GM12874 (cell line): ENCODE measurements at regions not wholly inside any gene's neighbourhood (a gene's known extent, or its start where the extent isn't known, plus 50 kb on each side); places are given as distances from the start of the nearest gene placed in this dataset.

Experiments used
- CTCF ChIP-seq: IDR thresholded peaks from 2 replicates; pipeline ENCODE4 v1.5.1; 2011; ENCODE audit warnings: low read depth, mild to moderate bottlenecking, control low read depth, low read length, moderate library complexity; ENCODE audit not compliant: insufficient read depth

GRCh38 chr9:64466052-64466599, 818.9 kb downstream of the FOXD4L5 start:
- TF ChIP-seq CTCF, result 0 out of 2 replicates have a peak, but pooled peaks have one; percentile 6
